Activated CD4-positive, CD25-positive, alpha-beta regulatory T cell treated with anti-CD3 and anti-CD28 coated beads, Interleukin-2, amount 50 U/mL, for 72 hours (primary cell): ENCODE measurements at regions not wholly inside any gene's neighbourhood (a gene's known extent, or its start where the extent isn't known, plus 50 kb on each side); places are given as distances from the start of the nearest gene placed in this dataset.

ENCODE experiments used
- DNase-seq: peaks from one replicate; pipeline ENCODE4 v3.0.0; 2021

GRCh38 chr2:220134756-220135534, 507.5 kb downstream of the SLC4A3 start:
- no peak for DNase-seq

DNA sequence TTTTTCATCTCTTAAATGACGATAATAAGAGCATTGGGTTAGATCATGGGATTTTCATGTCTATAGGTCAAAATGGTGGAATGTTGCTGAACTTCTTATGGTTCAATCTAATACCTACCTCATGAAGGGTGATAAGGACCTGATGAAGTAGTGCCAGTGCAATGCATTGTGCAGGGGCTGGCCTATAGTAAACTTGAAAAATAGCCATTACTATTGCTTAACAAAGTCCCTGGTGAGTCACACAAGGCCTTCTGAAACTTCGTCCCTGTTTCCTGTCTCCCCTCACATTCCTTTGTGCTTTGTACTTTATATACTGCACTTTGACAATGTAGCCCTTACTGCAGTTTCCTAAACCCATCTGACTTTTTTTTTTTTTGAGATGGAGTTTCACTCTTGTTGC, 515.9 kb downstream of the SLC4A3 start:
- DNase-seq = no peak

DNA sequence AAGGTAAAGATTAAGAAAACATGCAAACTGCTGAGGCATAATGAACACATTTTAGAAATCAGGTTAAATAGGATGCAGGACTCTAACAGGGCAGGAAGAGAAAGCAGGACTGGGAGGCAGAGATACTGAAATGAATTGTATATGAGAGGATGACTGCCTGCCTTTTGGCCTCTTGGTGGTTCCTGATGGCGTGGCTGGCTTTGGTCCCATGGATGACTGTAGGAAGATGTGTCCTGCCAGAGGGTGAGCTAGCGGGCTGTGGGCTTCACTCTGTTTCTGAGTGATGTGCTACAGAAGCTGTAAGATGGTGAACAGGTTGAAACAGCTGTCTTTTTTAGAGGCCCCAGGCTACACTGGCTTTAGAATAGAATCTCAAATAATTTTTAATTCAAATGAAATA, 517.0 kb downstream of the SLC4A3 start:
- DNase-seq = no peak

- no peak for DNase-seq
These were observed 520.0 kb downstream of the SLC4A3 start for GRCh38 chr2:220147161-220148038.

- no peak for DNase-seq
These were observed 521.2 kb downstream of the SLC4A3 start for GRCh38 chr2:220148471-220149248.

DNA sequence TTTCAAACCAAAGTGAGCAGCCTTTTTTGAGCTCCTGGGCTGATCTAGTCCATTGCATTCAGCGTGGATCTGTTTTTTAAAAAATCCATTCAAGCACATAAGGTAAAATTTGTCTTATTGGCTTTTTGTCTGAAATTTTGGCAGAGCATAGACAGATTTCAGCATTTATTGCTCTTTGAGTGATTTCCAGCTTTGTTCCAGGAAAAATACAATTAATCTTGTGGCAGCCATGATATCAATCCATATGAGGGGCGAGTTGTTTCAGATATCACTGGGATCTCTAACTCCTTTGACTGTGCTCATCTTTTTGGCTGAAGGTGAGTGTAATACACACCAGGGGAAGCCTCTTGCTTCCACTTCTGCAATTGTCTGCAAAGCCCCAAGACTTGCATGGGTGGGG, 523.9 kb downstream of the SLC4A3 start:
- no peak for DNase-seq

GRCh38 chr2:220152281-220152935, 525.0 kb downstream of the SLC4A3 start:
- no peak for DNase-seq

- no peak for DNase-seq
These were observed 525.7 kb downstream of the SLC4A3 start for GRCh38 chr2:220153118-220153517.

DNA sequence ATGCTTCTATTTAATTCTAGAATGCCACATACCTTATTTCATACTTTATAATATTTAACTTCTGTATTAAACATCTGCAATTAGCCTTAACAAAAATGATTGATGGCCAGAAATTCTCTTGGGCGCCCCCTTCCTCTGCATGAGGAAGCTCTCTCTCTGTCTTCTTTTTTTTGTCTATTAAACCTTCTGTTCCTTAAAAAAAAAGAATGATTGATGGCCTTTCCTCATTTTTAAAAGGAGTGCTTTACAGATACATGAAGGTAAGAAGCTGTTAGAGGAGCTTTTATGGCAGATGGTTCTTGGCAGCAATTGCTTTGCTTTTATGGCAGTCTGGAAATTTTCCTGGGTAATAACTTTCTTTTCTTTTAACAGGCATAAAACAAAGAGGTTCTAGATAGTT, 526.9 kb downstream of the SLC4A3 start:
- DNase-seq = no peak

DNA sequence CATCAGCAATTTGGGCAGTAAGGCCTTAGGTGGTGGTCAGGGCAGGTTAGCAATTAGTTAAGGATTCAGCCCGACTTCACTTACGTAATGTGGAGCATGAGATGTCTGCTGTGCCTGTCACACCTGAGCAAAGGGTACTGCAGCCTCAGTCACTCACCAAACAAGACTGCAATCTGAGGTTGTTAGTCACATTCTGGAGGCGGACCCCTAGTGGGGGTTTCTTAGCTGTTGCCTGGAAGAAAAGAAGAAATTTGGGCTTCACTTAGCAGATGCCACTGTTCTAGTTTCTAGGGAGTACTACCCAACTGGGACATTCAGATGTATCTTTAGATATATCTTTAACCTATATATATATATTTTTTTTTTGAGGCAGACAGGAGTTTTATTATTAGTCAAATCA, 529.9 kb downstream of the SLC4A3 start:
- DNase-seq = no peak

- DNase-seq = no peak
These were observed 532.3 kb downstream of the SLC4A3 start for GRCh38 chr2:220159738-220160137.

DNA sequence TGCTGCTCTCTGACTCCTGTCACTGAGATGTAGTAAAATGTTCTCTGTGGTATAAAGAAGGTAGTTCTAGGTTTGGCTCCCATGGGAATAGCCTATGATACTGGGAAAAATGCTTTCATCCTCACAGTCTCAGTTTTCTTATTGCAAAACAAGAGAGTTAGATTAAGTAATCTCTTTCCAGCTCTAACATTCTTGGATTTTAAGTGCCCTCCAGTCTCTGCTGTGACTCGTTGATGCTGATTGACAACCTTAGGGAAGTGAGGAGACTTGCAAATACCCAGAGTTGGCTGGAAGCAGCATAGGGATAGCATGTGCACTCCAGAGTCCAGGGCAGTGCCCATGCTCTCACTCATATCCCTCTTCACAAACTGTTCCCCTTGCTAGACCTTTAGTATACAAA, 534.9 kb downstream of the SLC4A3 start:
- DNase-seq = no peak

- no peak for DNase-seq
These were observed 536.1 kb downstream of the SLC4A3 start for GRCh38 chr2:220163486-220163885.

DNA sequence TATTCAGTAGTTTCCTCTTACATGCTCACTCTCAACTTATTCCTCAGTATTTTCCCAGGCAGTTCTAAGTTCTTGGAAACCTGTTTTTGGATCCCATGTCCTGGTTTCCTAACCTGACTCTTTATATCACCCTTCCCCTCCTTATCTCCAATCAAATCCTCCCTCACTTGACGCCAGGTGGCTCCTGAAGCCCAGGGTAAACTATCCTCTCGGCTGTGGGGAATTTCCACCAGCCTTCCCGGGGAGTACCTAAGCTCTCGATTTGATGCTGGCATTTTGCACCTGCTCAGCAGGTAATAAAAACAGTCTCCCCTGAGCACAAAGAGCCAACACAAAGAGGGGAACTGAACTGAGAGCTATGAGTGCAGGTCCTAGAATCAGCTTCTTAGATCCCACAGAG, 538.0 kb downstream of the SLC4A3 start:
- no peak for DNase-seq

- no peak for DNase-seq
These were observed 539.2 kb downstream of the SLC4A3 start for GRCh38 chr2:220166616-220167015.

- no peak for DNase-seq
These were observed 540.5 kb downstream of the SLC4A3 start for GRCh38 chr2:220167956-220168355.

- no peak for DNase-seq
These were observed 541.6 kb downstream of the SLC4A3 start for GRCh38 chr2:220168891-220169546.

- no peak for DNase-seq
These were observed 547.4 kb downstream of the SLC4A3 start for GRCh38 chr2:220174826-220175225.

- DNase-seq = no peak
These were observed 548.5 kb downstream of the SLC4A3 start for GRCh38 chr2:220175967-220176366.

GRCh38 chr2:220178991-220179695, 551.7 kb downstream of the SLC4A3 start:
- no peak for DNase-seq

- DNase-seq = no peak
These were observed 553.7 kb downstream of the SLC4A3 start for GRCh38 chr2:220181165-220181564.

GRCh38 chr2:220182790-220183189, 555.4 kb downstream of the SLC4A3 start:
- no peak for DNase-seq
